Fibroblast of lung (primary cell): ENCODE measurements at regions not wholly inside any gene's neighbourhood (a gene's known extent, or its start where the extent isn't known, plus 50 kb on each side); places are given as distances from the start of the nearest gene placed in this dataset.

Experiments
- DNase-seq, 2 donors: peaks; one replicate each; pipeline versions ENCODE4 v3.0.0 to v3.0.0-alpha.2; 2010; ENCODE audit warnings: low read depth in 2 of 2
- H2AFZ ChIP-seq: 2 replicates; pipeline ENCODE4 v1.5.1; 2012; ENCODE audit warnings: low read length, control low read depth, inconsistent platforms
- H3K27ac ChIP-seq: 2 replicates; pipeline ENCODE4 v1.5.1; 2011; ENCODE audit warnings: low read length, control low read depth; ENCODE audit not compliant: insufficient read depth
- H3K27me3 ChIP-seq: 2 replicates; pipeline ENCODE4 v1.5.1; 2011; ENCODE audit warnings: mild to moderate bottlenecking, low read length; ENCODE audit not compliant: control insufficient read depth, insufficient read depth
- H3K36me3 ChIP-seq: 2 replicates; pipeline ENCODE4 v1.5.1; 2011; ENCODE audit warnings: low read length; ENCODE audit not compliant: control insufficient read depth, insufficient read depth
- H3K4me1 ChIP-seq: 2 replicates; pipeline ENCODE4 v1.5.1; 2011; ENCODE audit warnings: low read length; ENCODE audit not compliant: control insufficient read depth, insufficient read depth; ENCODE audit errors: extremely low read depth
- H3K4me2 ChIP-seq: 2 replicates; pipeline ENCODE4 v1.5.1; 2011; ENCODE audit warnings: low read length, control low read depth; ENCODE audit not compliant: insufficient read depth; ENCODE audit errors: extremely low read depth
- H3K4me3 ChIP-seq, 4 experiments: fragments of 200-600 bp in 1 of 4; sonication (generic) in 1 of 4; replicated peaks in 1 of 4; 2 replicates each; pipeline ENCODE4 v1.5.1; 2011 to 2016; ENCODE audit warnings: low read length in 4 of 4, low read depth in 3 of 4, mild to moderate bottlenecking in 3 of 4, control low read depth in 2 of 4, inconsistent platforms in 1 of 4, mixed read lengths in 1 of 4; ENCODE audit not compliant: insufficient read depth in 1 of 4; ENCODE audit errors: control extremely low read depth in 1 of 4
- H3K79me2 ChIP-seq: 2 replicates; pipeline ENCODE4 v1.5.1; 2012; ENCODE audit warnings: mild to moderate bottlenecking, low read length, inconsistent platforms; ENCODE audit not compliant: control insufficient read depth, insufficient read depth
- H3K9ac ChIP-seq: 2 replicates; pipeline ENCODE4 v1.5.1; 2011; ENCODE audit warnings: mild to moderate bottlenecking, low read length, control low read depth; ENCODE audit not compliant: insufficient read depth
- H3K9me3 ChIP-seq: 2 replicates; pipeline ENCODE4 v1.5.1; 2012; ENCODE audit warnings: low read depth, low read length; ENCODE audit not compliant: control insufficient read depth, insufficient read depth
- H4K20me1 ChIP-seq: 2 replicates; pipeline ENCODE4 v1.5.1; 2011; ENCODE audit warnings: low read length; ENCODE audit not compliant: control insufficient read depth, insufficient read depth; ENCODE audit errors: extremely low read depth
- EZH2 ChIP-seq: IDR thresholded peaks from 2 replicates; pipeline ENCODE4 v1.5.1; 2012; ENCODE audit warnings: low read length, control low read depth, mild to moderate bottlenecking; ENCODE audit errors: missing control alignments
- TF ChIP-seq, protein P1 (sequence below), 2 donors: IDR thresholded peaks in 1 of 2; conservative IDR thresholded peaks in 1 of 2; 1 replicate in 1 of 2; 2 replicates in 1 of 2; pipeline ENCODE4 v1.5.1; 2011 to 2012; ENCODE audit warnings: low read length in 2 of 2, control low read depth in 1 of 2, inconsistent platforms in 1 of 2, low read depth in 1 of 2, mild to moderate bottlenecking in 1 of 2

DNA sequence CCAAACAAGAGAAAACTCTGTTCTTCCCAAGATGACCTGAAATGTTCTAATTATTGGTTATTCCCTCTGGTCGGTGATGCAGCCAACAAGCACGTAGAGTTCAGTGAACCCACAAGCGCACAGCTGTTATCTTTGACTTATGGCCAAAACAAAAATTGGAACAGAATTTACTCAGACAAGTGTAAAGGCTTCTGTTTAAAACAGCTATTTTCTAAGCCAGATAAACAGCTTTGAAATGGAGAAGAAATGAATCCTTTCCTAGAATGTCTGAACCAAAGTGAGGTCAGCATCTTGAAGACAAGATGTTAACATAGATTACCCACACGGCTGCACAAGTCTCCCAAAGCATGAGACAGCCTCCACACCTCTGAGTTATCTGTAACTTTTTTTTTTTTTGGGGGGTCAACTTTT, 669.2 kb downstream of the DIAPH3 start:
- Histone ChIP-seq H3K4me1 (peaks cover 13% of the 10 kb centered on the region), H3K27me3 (no peaks in the 10 kb centered on the region), H2AFZ (no peak overlapping the region), H3K27ac (no peak overlapping the region), H3K9me3 (no peaks in the 10 kb centered on the region), H3K36me3 (no peaks in the 10 kb centered on the region), H3K4me3 (no peak overlapping the region), H4K20me1 (no peaks in the 10 kb centered on the region), H3K9ac (no peak overlapping the region), H3K79me2 (no peaks in the 10 kb centered on the region), H3K4me2 (no peak overlapping the region)
- TF ChIP-seq, protein P1, sequence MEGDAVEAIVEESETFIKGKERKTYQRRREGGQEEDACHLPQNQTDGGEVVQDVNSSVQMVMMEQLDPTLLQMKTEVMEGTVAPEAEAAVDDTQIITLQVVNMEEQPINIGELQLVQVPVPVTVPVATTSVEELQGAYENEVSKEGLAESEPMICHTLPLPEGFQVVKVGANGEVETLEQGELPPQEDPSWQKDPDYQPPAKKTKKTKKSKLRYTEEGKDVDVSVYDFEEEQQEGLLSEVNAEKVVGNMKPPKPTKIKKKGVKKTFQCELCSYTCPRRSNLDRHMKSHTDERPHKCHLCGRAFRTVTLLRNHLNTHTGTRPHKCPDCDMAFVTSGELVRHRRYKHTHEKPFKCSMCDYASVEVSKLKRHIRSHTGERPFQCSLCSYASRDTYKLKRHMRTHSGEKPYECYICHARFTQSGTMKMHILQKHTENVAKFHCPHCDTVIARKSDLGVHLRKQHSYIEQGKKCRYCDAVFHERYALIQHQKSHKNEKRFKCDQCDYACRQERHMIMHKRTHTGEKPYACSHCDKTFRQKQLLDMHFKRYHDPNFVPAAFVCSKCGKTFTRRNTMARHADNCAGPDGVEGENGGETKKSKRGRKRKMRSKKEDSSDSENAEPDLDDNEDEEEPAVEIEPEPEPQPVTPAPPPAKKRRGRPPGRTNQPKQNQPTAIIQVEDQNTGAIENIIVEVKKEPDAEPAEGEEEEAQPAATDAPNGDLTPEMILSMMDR (conservative IDR thresholded peaks at IDR 0.05 in 1 of 2, IDR thresholded peaks at IDR 0.05 in 1 of 2; ENCODE audit: low read depth in 1 of 2, low read length in 2 of 2), result no peak
- no peak for TF ChIP-seq EZH2
- peak; percentile 91 to 94 for DNase-seq

DNA sequence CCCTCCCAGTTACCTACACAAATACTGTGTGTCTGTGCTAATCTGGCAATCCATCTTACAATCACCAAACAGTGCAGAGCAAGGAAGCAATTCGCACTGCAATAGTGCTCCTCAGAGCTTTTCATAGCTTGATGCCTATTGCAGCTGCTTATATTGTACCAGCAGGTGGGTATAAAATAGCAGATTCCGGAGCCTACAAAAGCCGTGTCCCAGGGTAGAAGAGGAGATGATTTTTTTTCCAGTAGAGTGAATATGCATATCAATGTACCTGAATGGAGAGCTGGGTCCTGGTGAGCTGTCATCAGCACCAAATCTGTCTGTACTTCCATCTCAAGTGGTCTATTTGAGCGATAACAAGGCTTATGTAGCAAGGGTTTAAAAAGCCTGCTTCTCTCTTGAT, 668.4 kb downstream of the DIAPH3 start:
- no peaks in the 10 kb centered on the region for H3K79me2 ChIP-seq
- H2AFZ ChIP-seq, result no peak overlapping the region
- H3K4me2 ChIP-seq, result no peak overlapping the region
- no peak overlapping the region for H3K27ac ChIP-seq
- H3K9me3 ChIP-seq, result no peaks in the 10 kb centered on the region
- no peak overlapping the region for H3K4me3 ChIP-seq
- TF ChIP-seq EZH2, result no peak
- TF ChIP-seq, protein P1 (conservative IDR thresholded peaks at IDR 0.05 in 1 of 2, IDR thresholded peaks at IDR 0.05 in 1 of 2; ENCODE audit: low read depth in 1 of 2, low read length in 2 of 2), result no peak
- H3K4me1 ChIP-seq, result peaks cover 13% of the 10 kb centered on the region
- no peak for DNase-seq
- no peaks in the 10 kb centered on the region for H4K20me1 ChIP-seq
- no peak overlapping the region for H3K9ac ChIP-seq
- H3K36me3 ChIP-seq, result no peaks in the 10 kb centered on the region
- H3K27me3 ChIP-seq, result no peaks in the 10 kb centered on the region

DNA sequence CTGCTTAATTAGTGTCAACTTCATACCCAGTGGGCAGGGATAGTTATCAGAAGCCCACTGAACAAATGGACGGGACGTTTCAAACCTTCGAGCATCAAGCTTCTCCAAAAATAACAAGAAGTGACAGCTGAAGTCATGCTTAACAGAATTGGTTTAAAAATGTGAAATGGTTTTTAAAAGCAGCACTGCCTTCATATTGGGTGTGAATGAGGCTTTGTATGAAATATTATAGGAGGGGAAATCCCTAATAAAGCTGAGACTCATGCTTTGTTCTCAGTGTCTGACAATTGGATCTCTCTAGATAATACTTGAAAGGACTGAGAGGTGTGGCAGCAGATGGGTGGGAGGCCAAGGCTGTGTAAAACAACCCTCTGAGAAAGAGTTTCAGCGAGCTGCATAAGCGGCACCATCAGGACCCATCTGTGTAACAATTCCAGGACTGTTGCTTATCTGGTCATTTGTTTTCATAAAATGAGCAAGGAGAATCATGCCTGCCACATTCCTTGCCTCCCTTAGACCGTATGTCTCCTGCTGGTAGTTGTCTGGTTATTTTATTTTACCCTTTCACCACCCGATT, 667.7 kb downstream of the DIAPH3 start:
- DNase-seq, result no peak
- H2AFZ ChIP-seq, result no peak overlapping the region
- no peak overlapping the region for H3K4me3 ChIP-seq

More for the DNA sequence above, 667.7 kb downstream of the DIAPH3 start:
- TF ChIP-seq EZH2, result no peak
- TF ChIP-seq, protein P1 (conservative IDR thresholded peaks at IDR 0.05 in 1 of 2, IDR thresholded peaks at IDR 0.05 in 1 of 2; ENCODE audit: low read depth in 1 of 2, low read length in 2 of 2), result no peak
- Histone ChIP-seq H4K20me1 (no peaks in the 10 kb centered on the region), H3K9ac (no peak overlapping the region), H3K27ac (no peak overlapping the region), H3K27me3 (no peaks in the 10 kb centered on the region), H3K4me2 (no peak overlapping the region), H3K36me3 (no peaks in the 10 kb centered on the region), H3K79me2 (no peaks in the 10 kb centered on the region), H3K9me3 (no peaks in the 10 kb centered on the region), H3K4me1 (peaks cover 13% of the 10 kb centered on the region)
